OCI-LY1 (cell line): ENCODE measurements at regions not wholly inside any gene's neighbourhood (a gene's known extent, or its start where the extent isn't known, plus 50 kb on each side); places are given as distances from the start of the nearest gene placed in this dataset.
"Not testable (repeated sequence)": the region's sequence is repeated elsewhere in the genome, so short reads cannot be mapped to it uniquely, and the experiment has no call there.

Source experiments
- H2AFZ ChIP-seq: fragments of 200-600 bp; sonication (generic), shearing (Covaris generic); 2 replicates; pipeline ENCODE4 v1.6.0; 2014; ENCODE audit warnings: antibody characterized with exemption, mild to moderate bottlenecking, low read length
- H3F3A ChIP-seq: fragments of 200-600 bp; sonication (generic), shearing (Covaris generic); 2 replicates; pipeline ENCODE4 v1.6.0; 2014; ENCODE audit warnings: mild to moderate bottlenecking, antibody characterized with exemption, low read length, moderate library complexity; ENCODE audit not compliant: insufficient read depth
- H3K27ac ChIP-seq: fragments of 200-600 bp; sonication (generic); 2 replicates; pipeline ENCODE4 v1.5.1; 2014; ENCODE audit warnings: low read length, mixed run types, mild to moderate bottlenecking, low read depth; ENCODE audit not compliant: poor library complexity, severe bottlenecking
- H3K27me3 ChIP-seq: fragments of 200-600 bp; sonication (generic); 2 replicates; pipeline ENCODE4 v1.6.0; 2014; ENCODE audit warnings: antibody characterized with exemption, mild to moderate bottlenecking, low read length, moderate library complexity; ENCODE audit not compliant: insufficient read depth
- H3K36me3 ChIP-seq: fragments of 200-600 bp; sonication (generic); 2 replicates; pipeline ENCODE4 v1.6.1; 2014; ENCODE audit warnings: mild to moderate bottlenecking, antibody characterized with exemption, low read length, moderate library complexity, mixed read lengths; ENCODE audit not compliant: insufficient read depth
- H3K4me1 ChIP-seq: fragments of 200-600 bp; sonication (generic); 2 replicates; pipeline ENCODE4 v1.5.1; 2014; ENCODE audit warnings: mild to moderate bottlenecking, low read length, moderate library complexity; ENCODE audit not compliant: insufficient read depth, severe bottlenecking
- H3K4me2 ChIP-seq: fragments of 200-600 bp; sonication (generic), shearing (Covaris generic); 2 replicates; pipeline ENCODE4 v1.6.1; 2014; ENCODE audit warnings: low read length
- H3K4me3 ChIP-seq: fragments of 200-600 bp; sonication (generic); 2 replicates; pipeline ENCODE4 v1.5.1; 2014; ENCODE audit warnings: low read length, low read depth, mild to moderate bottlenecking, mixed read lengths; ENCODE audit not compliant: poor library complexity, severe bottlenecking
- H3K79me2 ChIP-seq: fragments of 200-600 bp; shearing (Covaris generic); 2 replicates; pipeline ENCODE4 v1.6.1; 2016; ENCODE audit warnings: mixed run types, low read length, mixed read lengths; ENCODE audit not compliant: insufficient read depth
- H3K9ac ChIP-seq: fragments of 200-600 bp; sonication (generic), shearing (Covaris generic); 2 replicates; pipeline ENCODE4 v1.6.1; 2014; ENCODE audit warnings: mild to moderate bottlenecking, low read length, mixed read lengths
- H3K9me2 ChIP-seq: fragments of 200-600 bp; sonication (generic), shearing (Covaris generic); 2 replicates; pipeline ENCODE4 v1.6.1; 2014; ENCODE audit warnings: low read depth, mild to moderate bottlenecking, low read length, mixed read lengths
- H3K9me3 ChIP-seq: fragments of 200-600 bp; shearing (Covaris generic); 2 replicates; pipeline ENCODE4 v1.6.1; 2014; ENCODE audit warnings: low read length, mixed read lengths
- H4K20me1 ChIP-seq: fragments of 200-600 bp; sonication (generic), shearing (Covaris generic); 2 replicates; pipeline ENCODE4 v1.6.0; 2016; ENCODE audit warnings: mild to moderate bottlenecking, low read length; ENCODE audit not compliant: insufficient read depth
- EZH2 ChIP-seq: fragments of 200-600 bp; sonication (generic), shearing (Covaris generic); IDR thresholded peaks from 2 replicates; pipeline ENCODE4 v1.8.0; 2017; ENCODE audit warnings: borderline replicate concordance, mixed run types, mild to moderate bottlenecking, antibody characterized with exemption, low read length, moderate library complexity, mixed read lengths
- TF ChIP-seq, protein P1 (sequence below): fragments of 200-600 bp; sonication (generic), shearing (Covaris generic); IDR thresholded peaks from 2 replicates; pipeline ENCODE4 v1.5.1; 2017; ENCODE audit warnings: mild to moderate bottlenecking, antibody characterized with exemption, low read length, moderate library complexity, mixed read lengths

- Histone ChIP-seq H3F3A (no peaks in the 10 kb centered on the region), H3K27me3 (no peaks in the 10 kb centered on the region), H3K4me2 (no peak overlapping the region), H3K9me3 (no peaks in the 10 kb centered on the region), H3K36me3 (no peaks in the 10 kb centered on the region), H3K9me2 (no peaks in the 10 kb centered on the region), H3K79me2 (no peaks in the 10 kb centered on the region), H3K27ac (no peak overlapping the region), H3K9ac (no peak overlapping the region), H3K4me1 (no peaks in the 10 kb centered on the region), H4K20me1 (no peaks in the 10 kb centered on the region), H2AFZ (no peak overlapping the region), H3K4me3 (no peak overlapping the region)
- no peak for TF ChIP-seq EZH2
- TF ChIP-seq, protein P1, sequence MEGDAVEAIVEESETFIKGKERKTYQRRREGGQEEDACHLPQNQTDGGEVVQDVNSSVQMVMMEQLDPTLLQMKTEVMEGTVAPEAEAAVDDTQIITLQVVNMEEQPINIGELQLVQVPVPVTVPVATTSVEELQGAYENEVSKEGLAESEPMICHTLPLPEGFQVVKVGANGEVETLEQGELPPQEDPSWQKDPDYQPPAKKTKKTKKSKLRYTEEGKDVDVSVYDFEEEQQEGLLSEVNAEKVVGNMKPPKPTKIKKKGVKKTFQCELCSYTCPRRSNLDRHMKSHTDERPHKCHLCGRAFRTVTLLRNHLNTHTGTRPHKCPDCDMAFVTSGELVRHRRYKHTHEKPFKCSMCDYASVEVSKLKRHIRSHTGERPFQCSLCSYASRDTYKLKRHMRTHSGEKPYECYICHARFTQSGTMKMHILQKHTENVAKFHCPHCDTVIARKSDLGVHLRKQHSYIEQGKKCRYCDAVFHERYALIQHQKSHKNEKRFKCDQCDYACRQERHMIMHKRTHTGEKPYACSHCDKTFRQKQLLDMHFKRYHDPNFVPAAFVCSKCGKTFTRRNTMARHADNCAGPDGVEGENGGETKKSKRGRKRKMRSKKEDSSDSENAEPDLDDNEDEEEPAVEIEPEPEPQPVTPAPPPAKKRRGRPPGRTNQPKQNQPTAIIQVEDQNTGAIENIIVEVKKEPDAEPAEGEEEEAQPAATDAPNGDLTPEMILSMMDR, result no peak
Measured at GRCh38 chr4:143819029-143819428, 86.3 kb downstream of the GYPE start.

- H3K79me2 ChIP-seq, H3K9me2 ChIP-seq, H3K27me3 ChIP-seq, H3F3A ChIP-seq, H4K20me1 ChIP-seq, H3K9ac ChIP-seq, H3K9me3 ChIP-seq, H3K4me3 ChIP-seq, H3K4me1 ChIP-seq, H2AFZ ChIP-seq, H3K27ac ChIP-seq, H3K4me2 ChIP-seq, H3K36me3 ChIP-seq: not testable (repeated sequence)
Measured at GRCh38 chr4:143817866-143818265, 87.5 kb downstream of the GYPE start.

DNA sequence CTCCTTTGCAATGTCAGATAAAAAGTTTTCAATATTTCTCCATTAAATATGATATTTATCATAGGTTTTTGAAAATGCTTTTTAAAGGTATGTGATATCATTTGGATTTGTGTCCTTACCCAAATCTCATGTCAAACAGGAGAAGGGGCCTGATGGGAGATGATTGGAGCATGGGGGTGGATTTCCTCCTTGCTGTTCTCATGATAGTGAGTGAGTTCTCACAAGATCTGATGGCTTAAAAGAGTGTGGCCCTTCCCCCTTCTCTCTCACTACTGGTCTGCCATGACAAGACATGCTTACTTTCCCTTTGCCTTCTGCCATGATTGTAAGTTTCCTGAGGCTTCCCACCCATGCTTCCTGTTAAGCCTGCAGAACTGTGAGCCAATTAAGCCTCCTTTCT, 90.0 kb downstream of the GYPE start:
- not testable (repeated sequence) for H3K36me3 ChIP-seq, H3K27me3 ChIP-seq, H3K9me2 ChIP-seq, H3K27ac ChIP-seq, H3K79me2 ChIP-seq, H4K20me1 ChIP-seq, H3K4me3 ChIP-seq, H3K9me3 ChIP-seq, H3F3A ChIP-seq, H3K9ac ChIP-seq, H3K4me2 ChIP-seq, H3K4me1 ChIP-seq, H2AFZ ChIP-seq

- H3K27ac ChIP-seq, H3K9me2 ChIP-seq, H3F3A ChIP-seq, H2AFZ ChIP-seq, H3K79me2 ChIP-seq, H3K9ac ChIP-seq, H3K4me2 ChIP-seq, H3K9me3 ChIP-seq, H3K4me3 ChIP-seq, H3K36me3 ChIP-seq, H3K27me3 ChIP-seq, H3K4me1 ChIP-seq, H4K20me1 ChIP-seq: not testable (repeated sequence)
Measured at GRCh38 chr4:143813431-143814154, 91.8 kb downstream of the GYPE start.

GRCh38 chr4:143791693-143792092, 91.2 kb upstream of the FREM3 start:
- not testable (repeated sequence) for H3K27ac ChIP-seq, H3K79me2 ChIP-seq, H3K9me3 ChIP-seq, H2AFZ ChIP-seq, H3K4me2 ChIP-seq, H3K4me1 ChIP-seq, H3K9me2 ChIP-seq, H3F3A ChIP-seq, H3K27me3 ChIP-seq, H4K20me1 ChIP-seq, H3K9ac ChIP-seq, H3K4me3 ChIP-seq, H3K36me3 ChIP-seq

DNA sequence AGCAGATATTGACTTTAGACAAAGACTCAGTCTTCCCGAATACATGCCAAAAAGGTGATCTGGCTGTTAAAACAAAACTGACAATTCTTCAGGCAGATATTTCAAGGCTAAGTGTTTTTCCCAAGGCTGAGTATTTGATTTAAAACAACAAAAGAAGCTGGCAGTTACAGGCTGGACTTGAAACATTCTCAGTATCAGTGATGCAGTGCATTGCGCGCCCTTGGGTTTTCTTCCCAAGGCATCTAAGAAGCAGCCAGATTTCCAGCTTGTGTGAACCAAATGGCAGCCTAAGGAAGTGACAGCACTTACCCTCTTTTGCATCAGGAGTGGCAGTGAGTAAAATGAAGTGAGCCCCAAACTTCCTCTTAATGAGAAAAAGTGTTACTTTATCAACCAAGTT, 90.0 kb upstream of the FREM3 start:
- not testable (repeated sequence) for H3K27ac ChIP-seq, H3K4me3 ChIP-seq, H3K9me2 ChIP-seq, H3K27me3 ChIP-seq, H4K20me1 ChIP-seq, H3K4me2 ChIP-seq, H3K9ac ChIP-seq, H3K79me2 ChIP-seq, H3F3A ChIP-seq, H3K4me1 ChIP-seq, H2AFZ ChIP-seq, H3K9me3 ChIP-seq, H3K36me3 ChIP-seq

GRCh38 chr4:143789618-143790017, 89.1 kb upstream of the FREM3 start:
- not testable (repeated sequence) for H3K9me2 ChIP-seq, H3K4me1 ChIP-seq, H3K4me3 ChIP-seq, H3F3A ChIP-seq, H3K27ac ChIP-seq, H3K79me2 ChIP-seq, H3K9ac ChIP-seq, H2AFZ ChIP-seq, H3K36me3 ChIP-seq, H3K27me3 ChIP-seq, H4K20me1 ChIP-seq, H3K4me2 ChIP-seq, H3K9me3 ChIP-seq
